GM12878 (cell line): ENCODE measurements at regions not wholly inside any gene's neighbourhood (a gene's known extent, or its start where the extent isn't known, plus 50 kb on each side); places are given as distances from the start of the nearest gene placed in this dataset.
"Not testable (repeated sequence)": the region's sequence is repeated elsewhere in the genome, so short reads cannot be mapped to it uniquely, and the experiment has no call there.

ENCODE experiments used
- ATAC-seq: fragments of 200-7000 bp; cut with Tn5 transposase; 3 replicates; pipeline ENCODE4 v1.9.1; 2020; ENCODE audit warnings: mild to moderate bottlenecking, moderate library complexity
- BruUV-seq: library from RNA; stranded (reverse); fragments of 400-500 nt; replicated peaks from 2 replicates; lab custom pipeline; 2021; lab: Mats Ljungman, UMichigan
- CTCF ChIA-PET: fragments of 300-600 bp; sonication (Branson Sonifier 250); formaldehyde crosslinking; extraction: SDS; loops from one replicate; lab custom pipeline; 2021; ENCODE audit warnings: inconsistent platforms; lab: Yijun Ruan, JAX
- POLR2A ChIA-PET: fragments of 350-600 bp; formaldehyde crosslinking; extraction: SDS; loops from one replicate; lab custom pipeline; 2021; ENCODE audit warnings: inconsistent platforms; lab: Charles Lee
- RAD21 ChIA-PET: fragments of 300-600 bp; sonication (Branson Sonifier 250); formaldehyde crosslinking; loops from one replicate; lab custom pipeline; 2023; ENCODE audit warnings: antibody characterized with exemption; ENCODE audit not compliant: unreplicated experiment; lab: Charles Lee
- SMC1A ChIA-PET: fragments of 300-600 bp; sonication (Branson Sonifier 250); formaldehyde crosslinking; loops from one replicate; lab custom pipeline; 2023; ENCODE audit not compliant: unreplicated experiment, uncharacterized antibody; lab: Charles Lee
- DNase-seq: peaks from one replicate; pipeline ENCODE4 v3.0.0-alpha.2; 2011; ENCODE audit warnings: low read depth, low spot score
- FAIRE-seq: peaks from 3 replicates; lab custom pipeline; 2011; peaks lifted over from hg19 to GRCh38; lab: Jason Lieb, UNC
- H2AFZ ChIP-seq: 2 replicates; pipeline ENCODE4 v1.6.0; 2011; ENCODE audit warnings: low read depth, low read length, control low read depth; ENCODE audit not compliant: control insufficient read depth
- H3K27ac ChIP-seq: 2 replicates; pipeline ENCODE4 v1.5.1; 2011; ENCODE audit warnings: control low read depth; ENCODE audit not compliant: control insufficient read depth, insufficient read depth
- H3K27me3 ChIP-seq, 2 experiments: replicated peaks in 1 of 2; 2 replicates each; pipeline versions ENCODE4 v1.6.0 to v1.6.1; 2011; ENCODE audit warnings: low read length in 1 of 2; ENCODE audit not compliant: control insufficient read depth in 2 of 2, insufficient read depth in 2 of 2
- H3K36me3 ChIP-seq, 2 experiments: 2 replicates each; pipeline ENCODE4 v1.5.1; 2011; ENCODE audit warnings: low read length in 1 of 2; ENCODE audit not compliant: control insufficient read depth in 2 of 2, insufficient read depth in 2 of 2
- H3K4me1 ChIP-seq: 2 replicates; pipeline ENCODE4 v1.6.1; 2011; ENCODE audit warnings: mild to moderate bottlenecking, low read length, moderate library complexity, mixed read lengths; ENCODE audit not compliant: control insufficient read depth, insufficient read depth
- H3K4me2 ChIP-seq: 2 replicates; pipeline ENCODE4 v1.6.0; 2011; ENCODE audit warnings: control low read depth; ENCODE audit not compliant: control insufficient read depth, insufficient read depth
- H3K4me3 ChIP-seq: fragments of 200-600 bp; sonication (generic); 2 replicates; pipeline ENCODE4 v1.5.1; 2016
- H3K79me2 ChIP-seq: 2 replicates; pipeline ENCODE4 v1.6.0; 2011; ENCODE audit warnings: low read length; ENCODE audit not compliant: control insufficient read depth, insufficient read depth
- H3K9ac ChIP-seq: 2 replicates; pipeline ENCODE4 v1.8.0; 2011; ENCODE audit warnings: low read length, control low read depth, mixed read lengths; ENCODE audit not compliant: control insufficient read depth, insufficient read depth
- H3K9me3 ChIP-seq: replicated peaks from 3 replicates; pipeline ENCODE4 v1.5.1; 2011; ENCODE audit warnings: mild to moderate bottlenecking, low read length; ENCODE audit not compliant: control insufficient read depth, insufficient read depth
- H4K20me1 ChIP-seq: 2 replicates; pipeline ENCODE4 v1.6.0; 2011; ENCODE audit not compliant: control insufficient read depth, insufficient read depth
- WGBS: methylation state at CpG from one replicate; pipeline ENCODE4 v1.1.6; 2016; ENCODE audit warnings: low lambda C conversion rate; ENCODE audit not compliant: insufficient replicate concordance, insufficient coverage; ENCODE audit errors: missing lambda C conversion rate; 5-methylcytosine and 5-hydroxymethylcytosine counted together
- in situ Hi-C: fragments of 300-500 bp; cut with MboI; formaldehyde crosslinking; loops from 9 replicates; pipeline ENCODE4 v1.14.3; 2018; ENCODE audit warnings: mixed read lengths
- intact Hi-C: fragments of 100-400 bp; cut with micrococcal nuclease; formaldehyde crosslinking; loops from one replicate; pipeline ENCODE4 v1.14.2; 2022; ENCODE audit not compliant: unreplicated experiment

DNA sequence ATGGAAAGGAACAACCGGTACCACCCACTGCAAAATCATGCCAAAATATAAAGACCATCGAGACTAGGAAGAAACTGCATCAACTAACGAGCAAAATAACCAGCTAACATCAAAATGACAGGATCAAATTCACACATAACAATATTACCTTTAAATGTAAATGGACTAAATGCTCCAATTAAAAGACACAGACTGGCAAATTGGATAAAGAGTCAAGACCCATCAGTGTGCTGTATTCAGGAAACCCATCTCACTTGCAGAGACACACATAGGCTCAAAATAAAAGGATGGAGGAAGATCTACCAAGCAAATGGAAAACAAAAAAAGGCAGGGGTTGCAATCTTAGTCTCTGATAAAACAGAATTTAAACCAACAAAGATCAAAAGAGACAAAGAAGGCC lies 144.4 kb downstream of the IBTK start:
- CTCF ChIA-PET, SMC1A ChIA-PET, H3K27me3 ChIP-seq, DNase-seq, H3K4me2 ChIP-seq, H3K9me3 ChIP-seq, H3K4me1 ChIP-seq, POLR2A ChIA-PET, H3K4me3 ChIP-seq, H3K79me2 ChIP-seq, H3K27ac ChIP-seq, in situ Hi-C loops, H3K9ac ChIP-seq, intact Hi-C loops, H2AFZ ChIP-seq, RAD21 ChIA-PET, H3K36me3 ChIP-seq, FAIRE-seq, ATAC-seq, BruUV-seq, H4K20me1 ChIP-seq: not testable (repeated sequence)
- WGBS: 47% methylated on average over 3 of the region's 3 CpGs

DNA sequence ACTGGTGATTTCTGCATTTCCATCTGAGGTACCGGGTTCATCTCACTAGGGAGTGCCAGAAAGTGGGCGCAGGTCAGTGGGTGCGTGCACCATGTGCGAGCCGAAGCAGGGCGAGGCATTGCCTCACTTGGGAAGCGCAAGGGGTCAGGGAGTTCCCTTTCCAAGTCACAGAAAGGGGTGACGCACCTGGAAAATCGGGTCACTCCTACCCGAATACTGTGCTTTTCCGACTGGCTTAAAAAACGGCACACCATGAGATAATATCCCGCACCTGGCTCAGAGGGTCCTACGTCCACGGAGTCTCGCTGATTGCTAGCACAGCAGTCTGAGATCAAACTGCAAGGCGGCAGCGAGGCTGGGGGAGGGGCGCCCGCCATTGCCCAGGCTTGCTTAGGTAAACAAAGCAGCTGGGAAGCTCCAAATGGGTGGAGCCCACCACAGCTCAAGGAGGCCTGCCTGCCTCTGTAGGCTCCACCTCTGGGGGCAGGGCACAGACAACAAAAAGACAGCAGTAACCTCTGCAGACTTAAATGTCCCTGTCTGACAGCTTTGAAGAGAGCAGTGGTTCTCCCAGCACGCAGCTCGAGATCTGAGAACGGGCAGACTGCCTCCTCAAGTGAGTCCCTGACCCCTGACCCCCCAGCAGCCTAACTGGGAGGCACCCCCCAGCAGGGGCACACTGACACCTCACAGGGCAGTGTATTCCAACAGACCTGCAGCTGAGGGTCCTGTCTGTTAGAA lies 146.0 kb downstream of the IBTK start:
- DNase-seq, FAIRE-seq, H3K9me3 ChIP-seq, RAD21 ChIA-PET, H4K20me1 ChIP-seq, in situ Hi-C loops, H3K36me3 ChIP-seq, H2AFZ ChIP-seq, CTCF ChIA-PET, H3K27ac ChIP-seq, intact Hi-C loops, H3K79me2 ChIP-seq, H3K9ac ChIP-seq, SMC1A ChIA-PET, H3K27me3 ChIP-seq, H3K4me2 ChIP-seq, BruUV-seq, ATAC-seq, H3K4me3 ChIP-seq, H3K4me1 ChIP-seq, POLR2A ChIA-PET: not testable (repeated sequence)
- 77% methylated on average over 17 of the region's 23 CpGs for WGBS

DNA sequence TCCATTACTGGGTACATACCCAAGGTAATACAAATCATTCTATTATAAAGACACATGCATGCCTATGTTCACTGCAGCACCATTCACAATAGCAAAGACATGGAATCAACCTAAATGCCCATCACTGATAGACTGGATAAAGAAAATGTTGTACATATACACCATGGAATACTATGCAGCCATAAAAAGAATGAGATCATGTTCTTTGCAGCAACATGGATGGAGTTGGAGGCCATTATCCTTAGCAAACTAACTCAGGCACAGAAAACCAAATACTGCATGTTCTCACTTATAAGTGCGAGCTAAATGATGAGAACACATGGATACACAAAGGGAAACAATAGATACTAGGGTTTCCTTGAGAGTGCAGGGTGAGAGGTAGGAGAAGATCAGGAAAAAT lies 146.8 kb downstream of the IBTK start:
- H4K20me1 ChIP-seq, intact Hi-C loops, H3K4me2 ChIP-seq: not testable (repeated sequence)

More for the DNA sequence above, 146.8 kb downstream of the IBTK start:
- H3K9ac ChIP-seq, H2AFZ ChIP-seq, BruUV-seq, RAD21 ChIA-PET, FAIRE-seq, H3K4me1 ChIP-seq, H3K27me3 ChIP-seq, H3K36me3 ChIP-seq, POLR2A ChIA-PET, H3K79me2 ChIP-seq, in situ Hi-C loops, H3K27ac ChIP-seq, H3K4me3 ChIP-seq, CTCF ChIA-PET, DNase-seq, SMC1A ChIA-PET, ATAC-seq, H3K9me3 ChIP-seq: not testable (repeated sequence)
- 0% methylated on average over 1 of the region's 1 CpG for WGBS
